ENCODE measurements at regions not wholly inside any gene's neighbourhood (a gene's known extent, or its start where the extent isn't known, plus 50 kb on each side); places are given as distances from the start of the nearest gene placed in this dataset.

DNA sequence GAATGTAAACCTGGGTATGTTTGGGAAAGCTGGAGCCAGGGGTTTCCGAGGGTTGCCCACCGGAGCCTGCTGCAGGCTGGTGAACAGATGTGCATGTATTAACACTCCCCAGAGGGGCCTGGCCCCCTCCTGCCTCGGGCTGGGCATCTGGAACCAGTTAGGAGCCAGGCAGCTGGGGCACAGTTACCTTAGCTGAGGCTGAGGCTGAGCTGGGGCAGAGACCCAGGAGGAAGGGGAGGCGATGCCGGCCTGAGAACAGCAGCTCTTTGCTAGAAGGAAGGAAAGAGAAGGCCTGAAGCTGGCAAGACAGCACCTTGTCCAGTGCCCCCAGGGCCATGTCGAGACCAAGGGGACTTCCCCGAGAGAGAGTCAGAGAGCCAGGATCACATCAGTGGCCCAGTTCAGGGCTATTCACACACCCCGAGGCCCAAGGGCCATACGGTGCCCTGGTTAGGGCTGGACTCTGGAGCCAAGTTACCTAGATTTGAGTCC is 65.8 kb downstream of the RMI2 start:
- H2AFZ ChIP-seq (ENCODE audit: low read length), result no peak overlapping the region
- H3K4me2 ChIP-seq (ENCODE audit: insufficient read depth, low read length), result no peak overlapping the region
- no peaks in the 10 kb centered on the region for H3K9me3 ChIP-seq (ENCODE audit: low read depth, low read length)

GRCh38 chr16:11412175-11412904 is 67.1 kb downstream of the RMI2 start:
- no peak overlapping the region for H3K4me3 ChIP-seq (ENCODE audit: insufficient read depth, low read length)
- H3K79me2 ChIP-seq (ENCODE audit: insufficient read depth, low read length), result no peaks in the 10 kb centered on the region
- no peaks in the 10 kb centered on the region for H4K20me1 ChIP-seq (ENCODE audit: insufficient read depth, low read length)
- H3K27ac ChIP-seq (ENCODE audit: low read depth, low read length), result no peak overlapping the region
- no peak for TF ChIP-seq CTCF (IDR thresholded peaks at IDR 0.05; ENCODE audit: extremely low read depth, low read depth, low read length)
- no peaks in the 10 kb centered on the region for H3K9me3 ChIP-seq (ENCODE audit: low read depth, low read length)
- H3K4me1 ChIP-seq (ENCODE audit: insufficient read depth, low read length), result peaks cover 19% of the 10 kb centered on the region
- H3K27me3 ChIP-seq (ENCODE audit: insufficient read depth, low read length), result no peaks in the 10 kb centered on the region
- DNase-seq (ENCODE audit: insufficient read length, low spot score, missing footprints), result peak; percentile 42
- no peak overlapping the region for H3K4me2 ChIP-seq (ENCODE audit: insufficient read depth, low read length)
- H2AFZ ChIP-seq (ENCODE audit: low read length), result no peak overlapping the region
- no peaks in the 10 kb centered on the region for H3K36me3 ChIP-seq (ENCODE audit: insufficient read depth, low read length)

More for the DNA sequence above, 65.8 kb downstream of the RMI2 start:
- no peaks in the 10 kb centered on the region for H3K79me2 ChIP-seq (ENCODE audit: insufficient read depth, low read length)
- H3K4me3 ChIP-seq (ENCODE audit: insufficient read depth, low read length), result no peak overlapping the region
- no peaks in the 10 kb centered on the region for H4K20me1 ChIP-seq (ENCODE audit: insufficient read depth, low read length)
- H3K36me3 ChIP-seq (ENCODE audit: insufficient read depth, low read length), result no peaks in the 10 kb centered on the region
- H3K4me1 ChIP-seq (ENCODE audit: insufficient read depth, low read length), result peaks cover 19% of the 10 kb centered on the region
- H3K27me3 ChIP-seq (ENCODE audit: insufficient read depth, low read length), result no peaks in the 10 kb centered on the region
- no peak overlapping the region for H3K27ac ChIP-seq (ENCODE audit: low read depth, low read length)
- DNase-seq (ENCODE audit: insufficient read length, low spot score, missing footprints), result peak; percentile 54
- no peak for TF ChIP-seq CTCF (IDR thresholded peaks at IDR 0.05; ENCODE audit: extremely low read depth, low read depth, low read length)

DNA sequence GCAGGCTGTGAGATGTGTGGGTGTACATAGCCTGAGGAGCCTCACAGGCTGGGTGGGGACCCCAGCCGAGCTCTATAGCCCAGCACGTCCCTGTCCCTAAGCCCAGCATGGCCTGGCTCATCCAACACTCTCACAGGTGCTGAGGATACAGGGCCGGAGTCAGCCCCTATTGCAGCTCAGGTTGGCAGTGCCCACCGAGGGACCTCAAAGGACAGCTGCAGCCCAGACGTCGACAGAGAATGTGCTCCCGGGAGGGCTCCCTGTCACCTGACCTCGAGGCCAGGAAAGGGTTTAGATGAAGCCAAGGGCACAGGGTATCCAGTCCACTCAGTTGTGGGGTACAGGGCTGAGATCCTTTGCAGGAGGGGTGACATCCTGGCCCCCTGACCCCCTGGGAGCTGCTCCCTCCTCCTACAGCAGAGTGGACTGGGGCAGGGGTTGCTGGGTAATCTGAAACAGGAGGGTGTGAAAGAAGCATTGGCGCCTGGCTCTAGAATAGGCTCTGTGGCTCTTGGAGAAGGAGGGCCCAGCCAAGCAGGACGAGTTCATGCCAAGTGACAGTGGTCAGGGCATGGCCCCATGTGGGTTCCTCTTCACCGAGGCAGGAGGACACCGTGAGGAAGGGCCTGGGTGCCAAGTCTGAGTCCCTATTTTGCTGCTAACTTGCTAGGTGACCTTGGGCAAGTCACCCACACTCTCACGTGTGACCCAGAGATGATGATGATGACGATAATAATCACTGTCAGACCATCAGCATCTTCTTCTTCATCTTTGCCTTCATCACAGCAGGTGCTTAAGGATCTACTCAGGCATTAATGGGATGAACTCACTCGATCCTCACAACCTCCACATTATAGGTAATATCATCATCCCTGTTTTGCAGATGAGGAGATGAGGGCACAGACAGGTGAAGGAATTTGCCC is 68.0 kb downstream of the RMI2 start:
- Histone ChIP-seq H2AFZ (ENCODE audit: low read length) (no peak overlapping the region), H3K9me3 (ENCODE audit: low read depth, low read length) (no peaks in the 10 kb centered on the region), H4K20me1 (ENCODE audit: insufficient read depth, low read length) (no peaks in the 10 kb centered on the region), H3K4me1 (ENCODE audit: insufficient read depth, low read length) (peaks cover 18% of the 10 kb centered on the region), H3K27me3 (ENCODE audit: insufficient read depth, low read length) (no peaks in the 10 kb centered on the region), H3K4me2 (ENCODE audit: insufficient read depth, low read length) (no peak overlapping the region), H3K79me2 (ENCODE audit: insufficient read depth, low read length) (no peaks in the 10 kb centered on the region), H3K27ac (ENCODE audit: low read depth, low read length) (no peak overlapping the region), H3K36me3 (ENCODE audit: insufficient read depth, low read length) (no peaks in the 10 kb centered on the region), H3K4me3 (ENCODE audit: insufficient read depth, low read length) (no peak overlapping the region)
- peak; percentile 35 for DNase-seq (ENCODE audit: insufficient read length, low spot score, missing footprints)
- TF ChIP-seq CTCF (IDR thresholded peaks at IDR 0.05; ENCODE audit: extremely low read depth, low read depth, low read length), result no peak
